ENCODE measurements at regions not wholly inside any gene's neighbourhood (a gene's known extent, or its start where the extent isn't known, plus 50 kb on each side); places are given as distances from the start of the nearest gene placed in this dataset.

DNA sequence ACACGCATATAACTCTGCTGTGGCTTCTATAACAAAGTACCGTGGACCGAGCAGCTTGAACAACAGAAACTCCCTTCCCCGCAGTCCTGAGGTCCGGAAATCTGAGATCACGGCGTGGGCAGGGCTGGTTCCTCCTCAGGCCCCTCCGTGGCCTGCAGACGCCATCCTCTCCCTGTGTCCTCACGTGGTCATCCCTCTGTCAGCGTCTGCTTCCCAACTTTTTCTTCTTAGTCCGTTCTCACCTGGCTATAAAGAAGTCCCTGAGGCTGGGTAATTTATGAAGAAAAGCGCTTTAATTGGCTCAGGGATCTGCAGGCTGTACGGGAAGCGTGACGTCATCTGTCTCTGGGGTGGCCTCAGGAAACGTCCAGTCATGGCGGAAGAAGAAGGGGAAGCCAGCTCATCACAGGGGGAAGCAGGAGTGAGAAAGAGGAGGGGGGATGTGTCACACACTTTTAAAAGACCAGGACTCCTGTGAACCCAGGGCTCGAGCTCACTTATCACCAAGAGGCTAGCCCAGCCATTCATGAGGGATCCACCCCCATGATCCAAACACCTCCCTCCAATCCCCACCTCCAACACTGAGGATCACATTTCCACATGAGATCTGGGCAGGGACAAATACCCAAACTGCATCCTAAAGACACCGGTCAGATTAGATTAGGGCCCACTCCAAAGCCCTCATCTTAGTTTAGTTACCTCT, 91.2 kb upstream of the INSIG1 start:
- TF ChIP-seq POLR2A (IDR thresholded peaks at IDR 0.05; ENCODE audit: low read depth, low read length): no peak
- peak; percentile 61 for TF ChIP-seq MAX (IDR thresholded peaks at IDR 0.05; ENCODE audit: insufficient read depth, insufficient read length)
- TF ChIP-seq FOS (IDR thresholded peaks at IDR 0.05; ENCODE audit: borderline replicate concordance, insufficient read depth, low read length): peak; percentile 98
- TF ChIP-seq MYC (IDR thresholded peaks at IDR 0.05; ENCODE audit: low read depth, low read length): no peak
- peak; percentile 69 for TF ChIP-seq POLR2AphosphoS5 (IDR thresholded peaks at IDR 0.05; ENCODE audit: insufficient read depth, low read depth, low read length)
- TF ChIP-seq JUN (IDR thresholded peaks at IDR 0.05; ENCODE audit: borderline replicate concordance, insufficient read depth, insufficient read length, low read depth): peak; percentile 97
- POLR2A ChIA-PET: interaction anchor here (0.9 to 2.8 kb wide), 3 partner anchors 51 to 92 kb away, joined by 3 to 36 read pairs (median 6); partner anchors contain the start of gene INSIG1
- Histone ChIP-seq H3K9ac (replicated peaks; ENCODE audit: extremely low read depth, insufficient read depth, low read length) (peak overlapping the region; percentile 97), H2AFZ (ENCODE audit: low read depth, low read length) (no peak overlapping the region), H3K4me1 (ENCODE audit: control insufficient read depth, extremely low read depth, insufficient read depth, low read length) (peaks cover 29% of the 10 kb centered on the region), H3K79me2 (ENCODE audit: control insufficient read depth, insufficient read depth, low read length) (no peaks in the 10 kb centered on the region), H3K27ac (ENCODE audit: insufficient read depth, low read depth, low read length) (peak overlapping the region; percentile 99), H3K4me2 (ENCODE audit: insufficient read depth, low read length) (peak overlapping the region; percentile 79), H3K27me3 (ENCODE audit: control insufficient read depth in 2 of 2, insufficient read depth in 2 of 2, low read length in 2 of 2) (no peaks in the 10 kb centered on the region), H3K4me3 (replicated peaks in 1 of 3; ENCODE audit: insufficient read depth in 1 of 3, low read depth in 1 of 3, low read length in 3 of 3) (peak overlapping the region in 2 of 3 experiments; percentile 51 to 78), H4K20me1 (replicated peaks; ENCODE audit: control insufficient read depth, extremely low read depth, insufficient read depth, low read length) (no peaks in the 10 kb centered on the region), H3K9me1 (replicated peaks; ENCODE audit: control insufficient read depth, extremely low read depth, insufficient read depth, low read length) (no peaks in the 10 kb centered on the region), H3K36me3 (ENCODE audit: control insufficient read depth in 2 of 2, extremely low read depth in 1 of 2, insufficient read depth in 2 of 2, low read length in 2 of 2) (no peaks in the 10 kb centered on the region), H3K9me3 (replicated peaks; ENCODE audit: control insufficient read depth, insufficient read depth, low read length) (no peaks in the 10 kb centered on the region)
- FAIRE-seq (no peak), DNase-seq (ENCODE audit: low read depth, low spot score) (peak; percentile 98)
- dilution Hi-C loops (cut with MboI; ENCODE audit: extremely low pct_ligation_motif_present, low sequenced_read_pairs): no loop called here
- intact Hi-C loops (cut with micrococcal nuclease): loop anchor here (1.0 to 10.0 kb wide), 6 partner anchors 51 to 598 kb away; partner anchors contain the start of genes EN2, INSIG1, PAXIP1 and RBM33
- no TSS peak for BruUV-seq (replicated peaks)
- CTCF ChIA-PET: interaction anchor here (0.7 to 3.3 kb wide), 5 partner anchors 11 to 279 kb away, joined by 3 to 17 read pairs (median 4); partner anchors contain the start of gene INSIG1
